ENCODE measurements at regions not wholly inside any gene's neighbourhood (a gene's known extent, or its start where the extent isn't known, plus 50 kb on each side); places are given as distances from the start of the nearest gene placed in this dataset.

DNA sequence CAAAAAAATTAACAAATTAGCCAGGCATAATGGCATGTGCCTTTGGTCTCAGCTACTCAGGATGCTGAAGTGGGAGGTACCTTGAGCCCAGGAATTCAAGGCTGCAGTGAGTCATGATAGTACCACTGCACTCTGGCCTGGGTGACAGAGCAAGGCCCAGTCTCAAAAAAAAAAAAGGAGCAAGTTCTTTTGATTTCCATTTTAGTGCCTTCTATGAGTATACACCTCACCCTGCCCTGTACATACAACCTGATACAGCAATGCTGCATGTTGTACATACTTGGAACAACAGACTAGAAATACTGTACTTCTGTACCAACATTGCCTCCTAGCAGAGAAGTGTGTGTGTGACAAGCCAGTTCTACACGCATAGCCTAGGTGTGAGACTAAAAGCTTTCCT, 97.3 kb upstream of the CARMIL1 start:
- intact Hi-C loops (cut with micrococcal nuclease; ENCODE audit: unreplicated experiment) = no loop called here
- BruUV-seq (replicated peaks) = no TSS peak
- POLR2A ChIA-PET = no interaction called here
- no peaks in the 10 kb centered on the region for H3K4me1 ChIP-seq (ENCODE audit: insufficient read depth, low read length)
- FAIRE-seq (no peak), ATAC-seq (peak; percentile 49), DNase-seq (ENCODE audit: low spot score) (no peak)
- in situ Hi-C loops (cut with HindIII; ENCODE audit: extremely low pct_ligation_motif_present, low pct_unique_long_range_greater_than_20kb) = no loop called here
- no peaks in the 10 kb centered on the region for H3K27me3 ChIP-seq (ENCODE audit: control insufficient read depth in 1 of 2, insufficient read depth in 2 of 2, low read length in 2 of 2)
- no peaks in the 10 kb centered on the region for H4K20me1 ChIP-seq (ENCODE audit: insufficient read depth, low read length)
- H3K4me3 ChIP-seq (replicated peaks in 1 of 3; ENCODE audit: insufficient read depth in 1 of 3, low read depth in 2 of 3, low read length in 3 of 3) = no peak overlapping the region
- no peaks in the 10 kb centered on the region for H3K36me3 ChIP-seq (replicated peaks in 1 of 2; ENCODE audit: control insufficient read depth in 1 of 2, insufficient read depth in 2 of 2, low read length in 2 of 2)
- CTCF ChIA-PET (ENCODE audit: low intra/inter-chr PET ratio, low total read pairs) = no interaction called here
- WGBS (ENCODE audit: low lambda C conversion rate) = 40% methylated on average over 1 of the region's 1 CpG
- H3K9me3 ChIP-seq (ENCODE audit: low read length) = no peaks in the 10 kb centered on the region
- TF ChIP-seq FOXP4 (CRISPR knock-in tag; IDR thresholded peaks at IDR 0.05) (no peak), ZNF772 (CRISPR knock-in tag; IDR thresholded peaks at IDR 0.05) (no peak), MXD4 (CRISPR knock-in tag; IDR thresholded peaks at IDR 0.05) (no peak), SP5 (CRISPR knock-in tag; IDR thresholded peaks at IDR 0.05; ENCODE audit: borderline replicate concordance, low read depth) (no peak), SKI (IDR thresholded peaks at IDR 0.05; ENCODE audit: partially characterized antibody) (no peak), MAFF (IDR thresholded peaks at IDR 0.05; ENCODE audit: low read depth, low read length) (no peak)
- TF ChIP-seq, protein P1, sequence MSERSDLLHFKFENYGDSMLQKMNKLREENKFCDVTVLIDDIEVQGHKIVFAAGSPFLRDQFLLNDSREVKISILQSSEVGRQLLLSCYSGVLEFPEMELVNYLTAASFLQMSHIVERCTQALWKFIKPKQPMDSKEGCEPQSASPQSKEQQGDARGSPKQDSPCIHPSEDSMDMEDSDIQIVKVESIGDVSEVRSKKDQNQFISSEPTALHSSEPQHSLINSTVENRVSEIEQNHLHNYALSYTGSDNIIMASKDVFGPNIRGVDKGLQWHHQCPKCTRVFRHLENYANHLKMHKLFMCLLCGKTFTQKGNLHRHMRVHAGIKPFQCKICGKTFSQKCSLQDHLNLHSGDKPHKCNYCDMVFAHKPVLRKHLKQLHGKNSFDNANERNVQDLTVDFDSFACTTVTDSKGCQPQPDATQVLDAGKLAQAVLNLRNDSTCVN (CRISPR knock-in tag; IDR thresholded peaks at IDR 0.05; ENCODE audit: borderline replicate concordance) = no peak
- H2AFZ ChIP-seq (ENCODE audit: low read length) = no peak overlapping the region
- H3K27ac ChIP-seq (ENCODE audit: extremely low read length, insufficient read depth, low read length) = no peak overlapping the region
- no peaks in the 10 kb centered on the region for H3K79me2 ChIP-seq (ENCODE audit: insufficient read depth, low read length)
- H3K4me2 ChIP-seq (ENCODE audit: low read depth, low read length) = no peak overlapping the region
- no peak overlapping the region for H3K9ac ChIP-seq (ENCODE audit: insufficient read depth, low read depth, low read length)
